ENCODE measurements at regions not wholly inside any gene's neighbourhood (a gene's known extent, or its start where the extent isn't known, plus 50 kb on each side); places are given as distances from the start of the nearest gene placed in this dataset.

DNA sequence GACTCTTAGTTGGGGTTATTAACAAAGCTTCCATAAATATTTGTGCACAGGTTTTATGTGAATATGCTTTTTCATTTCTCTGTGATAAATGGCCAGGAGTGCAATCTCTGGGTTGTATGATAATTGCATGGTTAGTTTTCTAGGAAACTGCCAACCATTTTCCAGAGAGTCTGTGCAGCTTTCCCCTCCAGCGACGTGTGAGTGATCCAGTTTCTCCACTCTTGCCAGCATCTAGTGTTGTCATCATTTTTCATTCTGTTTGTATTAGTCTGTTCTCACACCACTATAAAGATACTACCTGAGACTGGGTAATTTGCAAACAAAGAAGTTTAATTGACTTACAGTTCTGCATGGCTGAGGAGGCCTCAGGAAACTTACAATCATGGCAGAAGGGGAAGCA is 319.6 kb upstream of the SHH start:
- TF ChIP-seq, protein P1, sequence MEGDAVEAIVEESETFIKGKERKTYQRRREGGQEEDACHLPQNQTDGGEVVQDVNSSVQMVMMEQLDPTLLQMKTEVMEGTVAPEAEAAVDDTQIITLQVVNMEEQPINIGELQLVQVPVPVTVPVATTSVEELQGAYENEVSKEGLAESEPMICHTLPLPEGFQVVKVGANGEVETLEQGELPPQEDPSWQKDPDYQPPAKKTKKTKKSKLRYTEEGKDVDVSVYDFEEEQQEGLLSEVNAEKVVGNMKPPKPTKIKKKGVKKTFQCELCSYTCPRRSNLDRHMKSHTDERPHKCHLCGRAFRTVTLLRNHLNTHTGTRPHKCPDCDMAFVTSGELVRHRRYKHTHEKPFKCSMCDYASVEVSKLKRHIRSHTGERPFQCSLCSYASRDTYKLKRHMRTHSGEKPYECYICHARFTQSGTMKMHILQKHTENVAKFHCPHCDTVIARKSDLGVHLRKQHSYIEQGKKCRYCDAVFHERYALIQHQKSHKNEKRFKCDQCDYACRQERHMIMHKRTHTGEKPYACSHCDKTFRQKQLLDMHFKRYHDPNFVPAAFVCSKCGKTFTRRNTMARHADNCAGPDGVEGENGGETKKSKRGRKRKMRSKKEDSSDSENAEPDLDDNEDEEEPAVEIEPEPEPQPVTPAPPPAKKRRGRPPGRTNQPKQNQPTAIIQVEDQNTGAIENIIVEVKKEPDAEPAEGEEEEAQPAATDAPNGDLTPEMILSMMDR (IDR thresholded peaks at IDR 0.05; ENCODE audit: low read depth, low read length), result no peak
- H3K4me3 ChIP-seq (replicated peaks in 1 of 2; ENCODE audit: low read depth in 2 of 2, low read length in 2 of 2), result no peak overlapping the region
- DNase-seq (ENCODE audit: low read depth in 2 of 2), result no peak

DNA sequence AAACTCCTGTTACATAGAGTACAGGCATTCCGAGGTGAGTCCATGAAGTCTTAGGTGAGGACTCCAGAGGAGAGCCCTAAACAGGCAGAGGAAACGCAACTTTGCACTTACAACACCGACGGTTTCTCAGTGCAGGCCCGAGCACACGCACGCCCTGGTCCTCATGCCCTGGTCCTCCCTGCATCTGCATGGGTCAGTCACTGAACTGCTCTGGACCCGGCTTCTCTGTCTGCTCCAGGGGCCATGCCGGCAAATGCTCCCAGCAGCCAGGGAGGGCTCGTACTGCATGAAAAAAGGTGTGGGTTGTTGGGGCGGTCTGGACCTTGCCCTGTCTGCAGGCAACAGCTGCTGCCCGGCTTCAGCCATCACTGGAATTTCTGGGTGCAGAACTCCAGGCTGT is 317.3 kb upstream of the SHH start:
- H3K4me3 ChIP-seq (replicated peaks in 1 of 2; ENCODE audit: low read depth in 2 of 2, low read length in 2 of 2), result no peak overlapping the region
- TF ChIP-seq, protein P1 (IDR thresholded peaks at IDR 0.05; ENCODE audit: low read depth, low read length), result no peak
- DNase-seq (ENCODE audit: low read depth in 2 of 2), result no peak

DNA sequence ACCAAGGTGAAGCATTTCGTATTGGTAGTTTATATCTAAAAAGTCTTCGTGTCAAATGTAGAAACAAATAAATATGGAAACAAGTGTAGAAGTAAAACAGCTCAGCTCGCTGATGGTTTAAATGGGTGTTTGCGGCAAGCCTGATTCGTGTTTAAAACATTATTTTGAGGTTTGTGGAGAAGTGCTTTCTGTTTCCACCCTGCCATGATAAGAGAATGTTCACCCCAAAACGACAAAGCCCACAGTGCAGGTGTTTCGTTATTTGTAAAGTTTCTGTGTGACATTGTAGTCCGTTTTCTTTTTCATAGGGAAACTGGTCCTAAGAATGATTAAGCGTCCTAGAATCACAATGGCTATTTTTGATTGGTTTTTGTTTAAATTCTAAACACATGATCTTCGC is 316.2 kb upstream of the SHH start:
- TF ChIP-seq, protein P1 (IDR thresholded peaks at IDR 0.05; ENCODE audit: low read depth, low read length), result no peak
- DNase-seq (ENCODE audit: low read depth in 2 of 2), result no peak
- no peak overlapping the region for H3K4me3 ChIP-seq (replicated peaks in 1 of 2; ENCODE audit: low read depth in 2 of 2, low read length in 2 of 2)

DNA sequence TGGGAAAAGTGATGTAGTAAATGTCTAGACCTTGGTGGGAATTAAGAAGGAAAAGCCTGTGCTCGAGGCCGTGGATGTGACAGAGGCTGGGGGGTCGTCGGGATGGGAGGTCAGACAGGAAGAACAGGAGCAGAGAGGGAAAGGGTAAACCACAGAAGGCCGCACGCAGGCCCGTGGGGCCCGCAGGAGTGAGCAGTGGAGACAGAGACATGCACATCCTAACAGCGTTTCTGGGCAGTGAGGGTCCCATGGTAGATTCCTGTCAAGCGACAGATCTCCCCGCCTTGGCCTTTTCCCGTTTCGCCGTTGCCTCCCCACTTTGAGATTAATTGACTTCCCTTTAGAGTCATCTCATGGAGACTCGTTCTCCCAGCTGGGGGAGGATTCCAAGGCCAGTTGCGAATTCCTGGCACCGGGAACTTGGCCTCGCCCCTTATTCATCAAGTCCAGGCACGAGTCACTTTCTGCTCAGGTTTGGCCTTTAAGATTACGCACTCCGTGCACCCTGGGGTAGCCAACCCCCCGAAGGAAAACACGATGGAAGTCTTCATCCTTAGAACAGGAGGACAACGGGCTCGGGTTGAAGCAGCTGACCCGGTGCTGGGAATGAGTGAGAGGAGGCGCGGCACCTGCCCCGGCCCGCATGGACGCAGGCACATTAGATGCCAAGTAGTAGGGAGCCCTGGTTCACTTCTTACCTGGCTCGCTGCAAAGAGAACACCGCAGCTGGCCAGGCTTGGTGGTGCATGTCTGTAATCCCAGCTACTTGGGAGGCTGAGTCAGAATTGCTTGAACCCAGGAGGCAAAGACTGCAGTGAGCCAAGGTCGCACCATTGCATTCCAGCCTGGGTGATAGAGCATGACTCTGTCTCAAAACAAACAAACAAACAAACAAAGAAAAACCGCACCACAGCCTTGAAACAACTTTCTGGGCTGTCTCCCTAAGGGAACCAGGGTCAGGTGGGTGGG is 315.2 kb upstream of the SHH start:
- H3K4me3 ChIP-seq (replicated peaks in 1 of 2; ENCODE audit: low read depth in 2 of 2, low read length in 2 of 2), result no peak overlapping the region
- TF ChIP-seq, protein P1 (IDR thresholded peaks at IDR 0.05; ENCODE audit: low read depth, low read length), result no peak
- DNase-seq (ENCODE audit: low read depth in 2 of 2), result no peak

DNA sequence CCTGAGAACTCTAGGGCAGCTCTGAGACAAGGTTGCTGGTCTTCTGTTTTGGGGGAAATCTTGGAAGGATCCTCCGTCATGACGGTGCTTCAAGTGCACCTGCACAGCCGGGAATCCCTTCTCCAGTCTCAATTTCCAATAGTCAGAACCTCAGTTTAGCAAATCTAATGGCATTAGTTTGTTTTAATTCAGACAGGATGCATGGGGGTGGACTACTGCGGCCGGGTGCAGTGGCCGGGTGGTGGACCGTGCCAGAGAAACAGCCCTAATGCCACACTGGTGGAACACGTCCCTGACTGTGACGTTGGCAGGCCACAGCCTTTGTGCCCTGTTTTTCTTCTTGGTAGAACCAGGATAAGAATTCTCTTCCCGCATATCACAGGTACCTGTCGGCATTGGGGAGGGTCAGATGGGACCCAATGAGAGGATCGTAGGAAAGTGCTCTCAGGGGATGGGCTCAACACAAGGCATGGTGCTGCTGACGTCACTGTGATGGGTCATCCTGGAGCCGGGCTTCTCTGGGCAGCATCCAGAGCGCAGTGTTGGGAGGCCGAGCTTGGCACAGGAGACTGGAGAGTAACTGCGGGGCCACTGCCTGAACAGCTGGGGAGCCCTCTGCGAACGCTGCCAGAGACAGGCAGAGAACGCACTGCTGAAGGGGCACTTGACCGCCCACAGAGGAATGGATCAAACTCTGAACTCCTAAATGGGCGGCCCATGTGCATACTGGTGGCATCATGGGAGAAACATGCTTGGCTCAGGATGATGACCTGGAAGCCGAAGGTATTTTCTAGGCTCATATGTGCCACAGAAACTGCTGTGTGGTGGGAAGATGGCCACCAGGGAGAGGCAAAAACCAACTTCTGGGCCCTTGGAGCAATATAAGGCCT is 313.8 kb upstream of the SHH start:
- no peak overlapping the region for H3K4me3 ChIP-seq (replicated peaks in 1 of 2; ENCODE audit: low read depth in 2 of 2, low read length in 2 of 2)
- TF ChIP-seq, protein P1 (IDR thresholded peaks at IDR 0.05; ENCODE audit: low read depth, low read length), result no peak
- DNase-seq (ENCODE audit: low read depth in 2 of 2), result no peak

DNA sequence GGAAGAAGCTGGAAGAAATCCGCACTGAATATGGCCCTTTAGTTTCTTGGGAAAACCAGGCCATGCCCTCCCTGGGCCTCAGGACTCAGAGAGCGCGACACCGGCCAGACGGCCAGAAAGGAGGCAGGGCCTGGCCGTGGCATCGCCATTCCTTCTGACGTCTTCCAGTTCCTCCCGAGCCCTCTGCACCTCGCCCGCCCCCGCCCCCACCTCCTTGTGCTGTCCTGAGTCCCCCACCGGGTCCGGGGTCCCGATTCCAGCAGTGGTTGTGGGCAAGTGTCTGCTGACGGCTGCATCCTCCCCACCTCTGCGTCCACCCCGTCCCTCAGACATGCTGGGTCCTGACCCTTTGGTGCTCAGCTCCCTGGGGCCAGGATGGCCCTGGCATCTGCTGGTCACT is 312.1 kb upstream of the SHH start:
- H3K4me3 ChIP-seq (replicated peaks in 1 of 2; ENCODE audit: low read depth in 2 of 2, low read length in 2 of 2), result no peak overlapping the region
- no peak for DNase-seq (ENCODE audit: low read depth in 2 of 2)
- TF ChIP-seq, protein P1 (IDR thresholded peaks at IDR 0.05; ENCODE audit: low read depth, low read length), result no peak
